Kidney capillary endothelial cell (primary cell): ENCODE measurements at regions not wholly inside any gene's neighbourhood (a gene's known extent, or its start where the extent isn't known, plus 50 kb on each side); places are given as distances from the start of the nearest gene placed in this dataset.

Experiments
- DNase-seq: peaks from one replicate; pipeline ENCODE4 v3.0.0-alpha.2; 2018; ENCODE audit warnings: low spot score

DNA sequence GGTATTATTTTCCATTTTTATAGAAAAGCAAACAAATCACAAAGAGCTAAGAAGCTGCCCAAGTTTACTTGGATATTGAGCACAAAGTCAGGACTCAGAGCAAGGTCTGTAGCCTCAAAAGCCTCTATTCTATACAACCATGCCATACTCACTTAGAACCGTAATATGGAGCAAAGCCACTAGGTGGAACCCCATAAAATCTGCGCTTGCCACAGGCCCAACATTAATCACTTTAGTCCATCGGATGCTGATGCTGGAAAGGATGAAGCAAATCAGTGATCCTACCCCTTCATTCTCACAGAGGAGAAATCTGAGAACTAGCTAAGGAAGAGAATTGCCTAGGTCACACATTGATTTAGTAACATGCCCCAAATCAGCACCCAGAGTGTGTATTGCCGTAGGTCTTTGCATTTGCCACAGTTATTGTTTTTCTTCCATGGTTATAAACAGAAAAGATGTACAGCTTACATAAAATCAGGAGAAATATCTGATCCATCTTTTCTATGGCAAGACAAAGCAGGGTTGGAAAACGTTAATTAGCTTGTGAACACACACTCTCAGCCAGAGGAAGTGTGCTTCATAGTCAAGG is 56.7 kb upstream of the RAB38 start:
- DNase-seq = peak; percentile 26

DNA sequence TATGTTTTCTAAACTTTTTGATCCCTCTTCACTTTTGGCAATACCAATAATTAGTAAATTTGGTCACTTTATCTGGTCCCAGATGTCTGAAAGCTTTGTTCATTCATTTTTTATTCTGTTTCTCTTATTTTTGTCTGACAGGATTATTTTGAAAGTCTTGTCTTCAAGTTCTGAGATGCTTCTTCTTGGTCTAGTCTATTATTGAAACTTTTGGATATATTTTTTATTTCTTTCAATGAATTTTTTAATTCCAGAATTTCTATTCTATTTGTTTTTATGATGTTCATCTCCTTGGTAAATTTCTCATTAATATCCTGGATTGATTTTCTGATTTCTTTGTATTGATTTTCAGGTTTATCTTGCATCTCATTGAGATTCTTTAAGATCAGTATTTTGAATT is 54.1 kb upstream of the RAB38 start:
- no peak for DNase-seq
